SK-N-SH treated with all-trans-retinoic acid at 6 μM for 48 hours (cell line): ENCODE measurements at regions not wholly inside any gene's neighbourhood (a gene's known extent, or its start where the extent isn't known, plus 50 kb on each side); places are given as distances from the start of the nearest gene placed in this dataset.
"Not testable (repeated sequence)": the region's sequence is repeated elsewhere in the genome, so short reads cannot be mapped to it uniquely, and the experiment has no call there.

Experiments used
- ATAC-seq: fragments of 200-7000 bp; cut with Tn5 transposase; 3 replicates; pipeline ENCODE4 v1.9.1; 2020; ENCODE audit warnings: mild to moderate bottlenecking, moderate library complexity
- ARNTL ChIP-seq: fragments of 450-650 bp; formaldehyde crosslinking; IDR thresholded peaks from 2 replicates; pipeline ENCODE4 v1.5.0; 2020; ENCODE audit warnings: low read depth, mild to moderate bottlenecking, moderate library complexity, borderline replicate concordance
- BACH2 ChIP-seq: fragments of 250-450 bp; sonication (Bioruptor Pico); IDR thresholded peaks from 2 replicates; pipeline ENCODE4 v1.9.0; 2021; ENCODE audit warnings: mild to moderate bottlenecking, borderline replicate concordance
- CSDC2 ChIP-seq: fragments of 250-450 bp; sonication (Bioruptor Pico); IDR thresholded peaks from 2 replicates; pipeline ENCODE4 v1.5.0; 2020; ENCODE audit warnings: mild to moderate bottlenecking, moderate library complexity
- GLIS3 ChIP-seq: fragments of 250-450 bp; sonication (Bioruptor Pico); IDR thresholded peaks from 2 replicates; pipeline ENCODE4 v1.5.0; 2020; ENCODE audit warnings: mild to moderate bottlenecking, moderate library complexity
- ISL1 ChIP-seq: fragments of 250-450 bp; sonication (Bioruptor Pico); IDR thresholded peaks from 2 replicates; pipeline ENCODE4 v2.1.2; 2022; ENCODE audit warnings: mild to moderate bottlenecking, moderate library complexity
- OSR1 ChIP-seq: fragments of 250-450 bp; sonication (Bioruptor Pico); IDR thresholded peaks from 2 replicates; pipeline ENCODE4 v1.8.0; 2022; ENCODE audit warnings: moderate library complexity, mild to moderate bottlenecking, inconsistent platforms
- PPARA ChIP-seq: fragments of 250-450 bp; sonication (Bioruptor Pico); IDR thresholded peaks from 2 replicates; pipeline ENCODE4 v1.5.0; 2020; ENCODE audit warnings: mild to moderate bottlenecking, borderline replicate concordance
- RARB ChIP-seq: fragments of 250-450 bp; sonication (Bioruptor Pico); IDR thresholded peaks from 2 replicates; pipeline ENCODE4 v1.8.0; 2021; ENCODE audit warnings: mild to moderate bottlenecking, moderate library complexity
- SNAI2 ChIP-seq: fragments of 250-450 bp; sonication (Bioruptor Pico); IDR thresholded peaks from 2 replicates; pipeline ENCODE4 v1.5.0; 2020; ENCODE audit warnings: mild to moderate bottlenecking, moderate library complexity
- TCF4 ChIP-seq: fragments of 250-450 bp; sonication (Bioruptor Pico); IDR thresholded peaks from 2 replicates; pipeline ENCODE4 v1.8.0; 2021; ENCODE audit warnings: mild to moderate bottlenecking, moderate library complexity, borderline replicate concordance
- TOX ChIP-seq: fragments of 250-450 bp; sonication (Bioruptor Pico); IDR thresholded peaks from 2 replicates; pipeline ENCODE4 v1.8.0; 2021; ENCODE audit warnings: mild to moderate bottlenecking, moderate library complexity, borderline replicate concordance
- ZC3H10 ChIP-seq: fragments of 250-450 bp; sonication (Bioruptor Pico); IDR thresholded peaks from 2 replicates; pipeline ENCODE4 v1.5.1; 2021; ENCODE audit warnings: mild to moderate bottlenecking, moderate library complexity
- ZFP3 ChIP-seq: fragments of 250-450 bp; sonication (Bioruptor Pico); IDR thresholded peaks from 2 replicates; pipeline ENCODE4 v1.5.0; 2020; ENCODE audit warnings: mild to moderate bottlenecking, moderate library complexity
- ZFP30 ChIP-seq: fragments of 450-650 bp; formaldehyde crosslinking; IDR thresholded peaks from 2 replicates; pipeline ENCODE4 v1.5.0; 2022; ENCODE audit warnings: mild to moderate bottlenecking, moderate library complexity
- ZNF565 ChIP-seq: fragments of 450-650 bp; formaldehyde crosslinking; conservative IDR thresholded peaks from 2 replicates; pipeline ENCODE4 v1.5.0; 2020; ENCODE audit warnings: low read depth, mild to moderate bottlenecking, moderate library complexity
- ZNF70 ChIP-seq: fragments of 450-650 bp; formaldehyde crosslinking; IDR thresholded peaks from 2 replicates; pipeline ENCODE4 v1.5.0; 2020; ENCODE audit warnings: mild to moderate bottlenecking, moderate library complexity
- ZNF8 ChIP-seq: fragments of 450-650 bp; formaldehyde crosslinking; IDR thresholded peaks from 2 replicates; pipeline ENCODE4 v1.5.0; 2020; ENCODE audit warnings: mild to moderate bottlenecking, moderate library complexity
- TF ChIP-seq, protein P1 (sequence below): fragments of 250-450 bp; sonication (Bioruptor Pico); IDR thresholded peaks from 2 replicates; pipeline ENCODE4 v1.5.0; 2020; ENCODE audit warnings: mild to moderate bottlenecking, moderate library complexity
- TF ChIP-seq, protein P2 (sequence below): fragments of 250-450 bp; sonication (Bioruptor Pico); IDR thresholded peaks from 2 replicates; pipeline ENCODE4 v1.8.0; 2020; ENCODE audit warnings: mild to moderate bottlenecking, moderate library complexity, borderline replicate concordance

DNA sequence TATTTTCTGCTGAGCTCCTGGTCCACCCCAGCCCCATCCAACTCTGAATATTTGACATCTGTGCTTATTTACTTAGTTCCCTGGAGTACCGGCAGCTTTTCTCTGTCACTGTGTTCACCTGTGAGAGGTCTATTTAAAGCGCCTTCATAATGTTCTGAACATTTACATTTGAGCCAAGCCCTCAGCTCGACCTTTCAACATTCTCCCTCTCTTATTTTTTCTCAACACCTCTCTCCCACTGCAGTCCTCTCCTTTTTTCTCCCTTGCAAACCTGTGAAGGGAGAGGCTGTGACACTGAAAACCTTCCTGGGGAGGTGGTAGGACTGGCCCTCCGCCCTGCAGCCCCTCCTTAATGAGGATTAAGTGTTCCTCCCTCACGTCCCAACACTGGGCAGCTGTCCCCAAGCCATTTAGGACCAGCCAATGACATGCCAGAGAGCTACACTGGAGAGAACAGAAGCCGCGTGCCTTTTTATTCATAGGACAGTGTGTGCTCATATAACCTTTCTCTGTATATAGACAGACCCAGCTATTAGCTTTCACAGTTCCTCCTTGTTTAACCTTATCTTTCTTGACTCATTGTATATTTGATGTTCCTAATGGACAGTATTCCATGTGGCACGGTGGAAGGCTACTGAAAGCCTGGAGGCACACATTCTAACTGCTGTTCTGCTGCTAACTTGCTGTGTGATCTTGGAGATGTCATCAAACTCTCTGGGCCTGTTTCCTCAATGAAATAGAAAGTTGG is 134.8 kb downstream of the NUFIP1 start:
- no peak for ATAC-seq

DNA sequence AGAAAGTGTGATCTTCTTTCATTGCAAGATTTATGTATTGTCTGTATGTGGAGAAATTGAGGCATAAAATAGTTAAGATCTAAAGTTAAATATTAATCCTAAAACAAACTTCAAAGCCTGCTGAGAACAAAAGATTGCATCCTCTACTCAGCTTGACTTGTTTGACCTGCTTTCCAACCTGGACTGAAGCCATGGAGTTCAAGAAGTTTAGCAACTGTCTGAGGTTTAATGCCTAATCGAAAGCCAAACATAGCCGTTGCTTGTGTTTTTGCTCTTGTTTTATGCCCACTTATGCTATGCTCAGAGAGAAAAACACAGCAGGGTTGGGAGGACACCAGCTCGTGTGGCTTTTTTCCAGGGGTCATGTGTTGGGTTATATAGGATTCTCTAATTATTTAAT is 135.6 kb downstream of the NUFIP1 start:
- no peak for TF ChIP-seq SNAI2 (CRISPR knock-in tag)
- TF ChIP-seq PPARA, result no peak
- TF ChIP-seq, all 23 proteins: peak for 0
- no peak for ATAC-seq

More for the DNA sequence above, 134.8 kb downstream of the NUFIP1 start:
- TF ChIP-seq ZNF565, result no peak
- TF ChIP-seq ZNF8 (CRISPR knock-in tag), result no peak
- no peak for TF ChIP-seq CSDC2 (CRISPR knock-in tag)
- TF ChIP-seq ISL1 (CRISPR knock-in tag), result no peak
- TF ChIP-seq, protein P1, sequence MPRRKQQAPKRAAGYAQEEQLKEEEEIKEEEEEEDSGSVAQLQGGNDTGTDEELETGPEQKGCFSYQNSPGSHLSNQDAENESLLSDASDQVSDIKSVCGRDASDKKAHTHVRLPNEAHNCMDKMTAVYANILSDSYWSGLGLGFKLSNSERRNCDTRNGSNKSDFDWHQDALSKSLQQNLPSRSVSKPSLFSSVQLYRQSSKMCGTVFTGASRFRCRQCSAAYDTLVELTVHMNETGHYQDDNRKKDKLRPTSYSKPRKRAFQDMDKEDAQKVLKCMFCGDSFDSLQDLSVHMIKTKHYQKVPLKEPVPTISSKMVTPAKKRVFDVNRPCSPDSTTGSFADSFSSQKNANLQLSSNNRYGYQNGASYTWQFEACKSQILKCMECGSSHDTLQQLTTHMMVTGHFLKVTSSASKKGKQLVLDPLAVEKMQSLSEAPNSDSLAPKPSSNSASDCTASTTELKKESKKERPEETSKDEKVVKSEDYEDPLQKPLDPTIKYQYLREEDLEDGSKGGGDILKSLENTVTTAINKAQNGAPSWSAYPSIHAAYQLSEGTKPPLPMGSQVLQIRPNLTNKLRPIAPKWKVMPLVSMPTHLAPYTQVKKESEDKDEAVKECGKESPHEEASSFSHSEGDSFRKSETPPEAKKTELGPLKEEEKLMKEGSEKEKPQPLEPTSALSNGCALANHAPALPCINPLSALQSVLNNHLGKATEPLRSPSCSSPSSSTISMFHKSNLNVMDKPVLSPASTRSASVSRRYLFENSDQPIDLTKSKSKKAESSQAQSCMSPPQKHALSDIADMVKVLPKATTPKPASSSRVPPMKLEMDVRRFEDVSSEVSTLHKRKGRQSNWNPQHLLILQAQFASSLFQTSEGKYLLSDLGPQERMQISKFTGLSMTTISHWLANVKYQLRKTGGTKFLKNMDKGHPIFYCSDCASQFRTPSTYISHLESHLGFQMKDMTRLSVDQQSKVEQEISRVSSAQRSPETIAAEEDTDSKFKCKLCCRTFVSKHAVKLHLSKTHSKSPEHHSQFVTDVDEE (CRISPR knock-in tag), result no peak

DNA sequence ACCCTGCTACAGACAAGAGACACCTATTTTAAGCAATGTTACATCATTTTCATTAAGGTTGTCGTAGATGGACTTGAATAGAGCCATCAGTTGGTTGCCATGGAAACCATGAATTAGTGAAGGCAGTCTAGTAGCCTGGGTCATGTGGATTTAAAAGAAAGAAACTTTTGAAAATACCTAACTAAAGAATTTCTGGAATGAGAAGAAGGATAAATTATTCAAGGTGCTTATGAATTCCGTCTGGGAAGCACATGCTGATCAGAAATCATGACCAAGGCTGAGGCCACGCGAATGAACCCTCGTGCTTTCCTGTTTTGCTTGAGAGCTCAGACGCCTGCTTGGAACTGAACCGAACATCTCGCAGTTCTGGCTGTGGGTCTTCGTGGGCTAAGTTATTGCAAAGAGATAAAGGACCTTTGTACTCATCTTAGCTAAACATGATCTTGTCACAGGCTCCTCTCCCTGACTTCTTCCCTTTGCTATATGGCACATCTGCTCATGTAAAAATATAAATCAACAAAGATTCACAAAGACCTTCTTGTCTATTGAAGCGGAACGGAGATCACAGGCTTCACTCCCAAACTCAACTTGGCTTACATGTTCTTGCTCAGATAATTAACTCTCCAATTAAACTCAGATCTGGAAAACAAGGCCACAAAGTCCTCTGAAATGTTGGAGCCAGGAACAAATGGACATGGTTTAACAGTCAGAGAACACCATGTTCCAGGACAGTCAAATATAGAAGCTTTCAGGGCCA is 140.2 kb downstream of the NUFIP1 start:
- no peak for ATAC-seq
- no peak for TF ChIP-seq OSR1 (CRISPR knock-in tag)
- TF ChIP-seq GLIS3 (CRISPR knock-in tag), result no peak
- no peak for TF ChIP-seq ZNF8 (CRISPR knock-in tag)
- TF ChIP-seq, protein P2, sequence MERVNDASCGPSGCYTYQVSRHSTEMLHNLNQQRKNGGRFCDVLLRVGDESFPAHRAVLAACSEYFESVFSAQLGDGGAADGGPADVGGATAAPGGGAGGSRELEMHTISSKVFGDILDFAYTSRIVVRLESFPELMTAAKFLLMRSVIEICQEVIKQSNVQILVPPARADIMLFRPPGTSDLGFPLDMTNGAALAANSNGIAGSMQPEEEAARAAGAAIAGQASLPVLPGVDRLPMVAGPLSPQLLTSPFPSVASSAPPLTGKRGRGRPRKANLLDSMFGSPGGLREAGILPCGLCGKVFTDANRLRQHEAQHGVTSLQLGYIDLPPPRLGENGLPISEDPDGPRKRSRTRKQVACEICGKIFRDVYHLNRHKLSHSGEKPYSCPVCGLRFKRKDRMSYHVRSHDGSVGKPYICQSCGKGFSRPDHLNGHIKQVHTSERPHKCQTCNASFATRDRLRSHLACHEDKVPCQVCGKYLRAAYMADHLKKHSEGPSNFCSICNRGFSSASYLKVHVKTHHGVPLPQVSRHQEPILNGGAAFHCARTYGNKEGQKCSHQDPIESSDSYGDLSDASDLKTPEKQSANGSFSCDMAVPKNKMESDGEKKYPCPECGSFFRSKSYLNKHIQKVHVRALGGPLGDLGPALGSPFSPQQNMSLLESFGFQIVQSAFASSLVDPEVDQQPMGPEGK (CRISPR knock-in tag), result no peak
- no peak for TF ChIP-seq ARNTL
- no peak for TF ChIP-seq ZC3H10 (CRISPR knock-in tag)
- TF ChIP-seq RARB (CRISPR knock-in tag), result no peak
- TF ChIP-seq ZNF70 (CRISPR knock-in tag), result no peak

DNA sequence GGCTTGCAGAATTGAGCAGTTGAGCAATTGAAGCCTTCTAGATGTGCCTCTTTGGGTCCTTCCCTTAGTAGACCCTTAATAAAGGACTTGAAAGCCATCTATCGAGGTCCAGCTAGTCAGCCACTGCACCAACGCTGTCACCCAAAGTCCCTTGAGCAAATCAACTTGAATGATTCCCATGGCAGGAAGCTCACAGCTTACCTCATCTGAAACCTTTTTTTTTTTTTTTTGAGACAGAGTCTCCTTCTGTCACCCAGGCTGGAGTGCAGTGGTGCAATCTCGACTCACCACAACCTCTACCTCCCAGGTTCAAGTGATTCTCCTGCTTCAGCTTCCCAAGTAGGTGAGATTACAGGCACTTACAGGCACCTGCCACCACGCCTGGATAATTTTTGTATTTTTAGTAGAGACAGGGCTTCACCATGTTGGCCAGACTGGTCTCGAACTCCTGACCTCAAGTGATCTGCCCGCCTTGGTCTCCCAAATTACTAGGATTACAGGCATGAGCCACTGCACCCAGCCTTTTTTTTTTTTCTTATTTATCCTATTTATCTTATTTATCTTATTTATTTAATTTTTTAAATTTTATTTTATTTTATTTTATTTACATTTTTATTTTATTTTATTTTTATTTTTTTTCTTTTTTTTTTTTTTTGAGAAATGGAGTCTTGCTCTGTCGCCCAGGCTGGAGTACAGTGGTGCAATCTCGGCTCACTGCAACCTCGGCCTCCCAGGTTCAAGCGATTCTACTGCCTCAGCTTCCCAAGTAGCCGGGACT is 143.8 kb downstream of the NUFIP1 start:
- ATAC-seq, result not testable (repeated sequence)

DNA sequence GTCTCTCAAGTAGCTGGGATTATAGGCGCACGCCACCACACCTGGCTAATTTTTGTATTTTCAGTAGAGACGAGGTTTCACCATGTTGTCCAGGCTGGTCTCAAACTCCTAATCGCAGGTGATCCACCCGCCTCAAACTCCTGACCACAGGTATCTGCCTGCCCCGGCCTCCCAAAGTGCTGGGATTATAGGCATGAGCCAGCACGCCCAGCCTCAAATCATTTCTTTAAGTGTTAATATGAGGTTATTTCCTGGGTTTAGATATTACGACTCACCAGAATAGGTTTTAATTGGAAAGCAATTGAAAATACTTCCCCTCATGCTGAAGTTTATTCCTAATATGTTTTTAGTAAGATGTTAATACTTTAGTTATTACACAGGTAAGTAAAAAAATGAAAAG is 144.5 kb downstream of the NUFIP1 start:
- TF ChIP-seq ZNF8 (CRISPR knock-in tag), result no peak
- no peak for ATAC-seq

DNA sequence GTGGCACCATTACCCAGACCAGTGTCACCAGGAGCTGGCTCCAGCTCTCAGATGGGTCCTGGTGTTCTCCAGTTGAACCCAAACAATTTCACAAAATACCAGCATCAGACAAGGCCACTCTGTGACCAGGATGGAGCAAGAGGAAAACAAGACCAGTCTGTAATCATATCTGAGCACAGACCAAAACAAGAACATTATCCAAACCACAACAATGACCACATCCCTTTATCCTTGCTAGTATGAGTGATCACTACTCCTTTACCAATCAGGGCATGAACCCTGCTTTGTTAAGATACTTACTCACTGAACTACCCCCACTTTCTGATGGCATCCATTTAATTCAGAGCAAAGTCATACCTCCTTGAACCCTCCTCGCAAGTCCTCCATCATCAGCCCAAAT is 145.9 kb downstream of the NUFIP1 start:
- ATAC-seq, result no peak
- TF ChIP-seq ZNF565 (no peak), ZNF70 (CRISPR knock-in tag) (no peak), GLIS3 (CRISPR knock-in tag) (no peak), TOX (CRISPR knock-in tag) (no peak), ZC3H10 (CRISPR knock-in tag) (no peak), BACH2 (no peak), PPARA (no peak), ZFP3 (CRISPR knock-in tag) (no peak), RARB (CRISPR knock-in tag) (no peak)

DNA sequence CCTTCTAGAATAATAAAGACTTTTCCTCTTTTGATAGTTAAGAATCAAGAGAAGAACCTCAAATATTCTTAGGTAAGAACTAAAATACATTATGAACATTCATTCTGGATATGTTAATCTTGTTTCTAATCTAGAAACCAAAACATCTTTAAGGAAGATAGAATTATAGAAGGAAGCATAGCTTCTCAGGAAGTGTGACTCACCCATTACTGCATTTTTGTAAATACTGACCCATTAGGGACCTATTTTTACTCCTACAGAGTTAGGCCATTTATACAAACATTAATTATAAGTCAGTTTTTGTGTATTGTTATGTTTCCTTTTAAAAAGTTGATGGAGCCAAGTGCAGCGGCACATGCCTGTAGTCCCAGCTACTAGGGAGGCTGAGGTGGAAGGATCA is 147.1 kb downstream of the NUFIP1 start:
- TF ChIP-seq ISL1 (CRISPR knock-in tag) (peak; percentile 84), BACH2 (no peak), ZFP30 (CRISPR knock-in tag) (no peak), ZC3H10 (CRISPR knock-in tag) (peak; percentile 67; the same call in 1 of the 2 replicates), TCF4 (CRISPR knock-in tag) (no peak), OSR1 (CRISPR knock-in tag) (no peak)
- ATAC-seq, result peak; percentile 92
